Dedifferentiated amniotic fluid mesenchymal stem cell (primary cell): ENCODE measurements at regions not wholly inside any gene's neighbourhood (a gene's known extent, or its start where the extent isn't known, plus 50 kb on each side); places are given as distances from the start of the nearest gene placed in this dataset.
"Not testable (repeated sequence)": the region's sequence is repeated elsewhere in the genome, so short reads cannot be mapped to it uniquely, and the experiment has no call there.

ENCODE experiments used
- DNase-seq: peaks from one replicate; pipeline ENCODE4 v3.0.0-alpha.2; 2016; ENCODE audit errors: extremely low spot score

- no peak for DNase-seq
Measured at GRCh38 chr17:70995997-70996396, 826.7 kb downstream of the KCNJ2 start.

- DNase-seq, result no peak
Measured at GRCh38 chr17:71003736-71004135, 834.4 kb downstream of the KCNJ2 start.

GRCh38 chr17:71004413-71004812 lies 835.1 kb downstream of the KCNJ2 start:
- no peak for DNase-seq

- no peak for DNase-seq
Measured at GRCh38 chr17:71011391-71011790, 842.1 kb downstream of the KCNJ2 start.

GRCh38 chr17:71019699-71020098 lies 850.4 kb downstream of the KCNJ2 start:
- no peak for DNase-seq

- no peak for DNase-seq
Measured at GRCh38 chr17:71022758-71023157, 853.4 kb downstream of the KCNJ2 start.

- DNase-seq, result no peak
Measured at GRCh38 chr17:71023249-71024030, 854.1 kb downstream of the KCNJ2 start.

GRCh38 chr17:71024172-71024571 lies 854.8 kb downstream of the KCNJ2 start:
- DNase-seq, result no peak

GRCh38 chr17:71024969-71025368 lies 855.6 kb downstream of the KCNJ2 start:
- DNase-seq, result no peak

- DNase-seq, result no peak
Measured at GRCh38 chr17:71029246-71029645, 859.9 kb downstream of the KCNJ2 start.

GRCh38 chr17:71031286-71031685 lies 862.0 kb downstream of the KCNJ2 start:
- DNase-seq, result not testable (repeated sequence)

GRCh38 chr17:71032746-71033273 lies 863.5 kb downstream of the KCNJ2 start:
- no peak for DNase-seq

- DNase-seq, result no peak
Measured at GRCh38 chr17:71033336-71033735, 864.0 kb downstream of the KCNJ2 start.

GRCh38 chr17:71035226-71035625 lies 865.9 kb downstream of the KCNJ2 start:
- no peak for DNase-seq

GRCh38 chr17:71037386-71037785 lies 868.1 kb downstream of the KCNJ2 start:
- DNase-seq, result no peak

- no peak for DNase-seq
Measured at GRCh38 chr17:71039391-71039790, 870.1 kb downstream of the KCNJ2 start.

GRCh38 chr17:71052971-71053370 lies 883.6 kb downstream of the KCNJ2 start:
- no peak for DNase-seq

- no peak for DNase-seq
Measured at GRCh38 chr17:71055128-71055527, 885.8 kb downstream of the KCNJ2 start.

GRCh38 chr17:71057448-71057847 lies 888.1 kb downstream of the KCNJ2 start:
- no peak for DNase-seq

- DNase-seq, result no peak
Measured at GRCh38 chr17:71057938-71058337, 888.6 kb downstream of the KCNJ2 start.

- no peak for DNase-seq
Measured at GRCh38 chr17:71063127-71063526, 893.8 kb downstream of the KCNJ2 start.

- DNase-seq, result no peak
Measured at GRCh38 chr17:71063559-71063958, 894.2 kb downstream of the KCNJ2 start.

- DNase-seq, result no peak
Measured at GRCh38 chr17:71067669-71068407, 898.5 kb downstream of the KCNJ2 start.
